ENCODE measurements at regions not wholly inside any gene's neighbourhood (a gene's known extent, or its start where the extent isn't known, plus 50 kb on each side); places are given as distances from the start of the nearest gene placed in this dataset.

DNA sequence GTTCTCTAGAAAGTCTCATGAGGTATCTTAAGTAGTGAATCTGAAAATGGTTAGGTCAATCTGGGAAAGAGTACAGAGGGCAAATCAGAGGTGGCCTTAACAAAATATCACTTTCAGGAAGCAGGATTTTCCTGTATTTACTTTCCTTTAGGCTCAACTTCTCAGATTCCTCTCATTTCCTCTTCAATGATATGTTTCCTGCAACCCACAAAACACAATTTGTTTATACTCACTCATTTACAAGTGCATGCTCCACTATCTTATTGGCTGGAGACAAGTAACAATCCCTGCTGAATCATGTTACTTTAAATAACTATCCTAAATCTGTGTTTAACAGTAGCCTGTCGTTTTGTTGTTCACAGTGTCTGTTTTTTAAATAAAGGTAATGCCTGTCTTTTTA, 228.1 kb downstream of the DSC3 start:
- TF ChIP-seq, protein P1, sequence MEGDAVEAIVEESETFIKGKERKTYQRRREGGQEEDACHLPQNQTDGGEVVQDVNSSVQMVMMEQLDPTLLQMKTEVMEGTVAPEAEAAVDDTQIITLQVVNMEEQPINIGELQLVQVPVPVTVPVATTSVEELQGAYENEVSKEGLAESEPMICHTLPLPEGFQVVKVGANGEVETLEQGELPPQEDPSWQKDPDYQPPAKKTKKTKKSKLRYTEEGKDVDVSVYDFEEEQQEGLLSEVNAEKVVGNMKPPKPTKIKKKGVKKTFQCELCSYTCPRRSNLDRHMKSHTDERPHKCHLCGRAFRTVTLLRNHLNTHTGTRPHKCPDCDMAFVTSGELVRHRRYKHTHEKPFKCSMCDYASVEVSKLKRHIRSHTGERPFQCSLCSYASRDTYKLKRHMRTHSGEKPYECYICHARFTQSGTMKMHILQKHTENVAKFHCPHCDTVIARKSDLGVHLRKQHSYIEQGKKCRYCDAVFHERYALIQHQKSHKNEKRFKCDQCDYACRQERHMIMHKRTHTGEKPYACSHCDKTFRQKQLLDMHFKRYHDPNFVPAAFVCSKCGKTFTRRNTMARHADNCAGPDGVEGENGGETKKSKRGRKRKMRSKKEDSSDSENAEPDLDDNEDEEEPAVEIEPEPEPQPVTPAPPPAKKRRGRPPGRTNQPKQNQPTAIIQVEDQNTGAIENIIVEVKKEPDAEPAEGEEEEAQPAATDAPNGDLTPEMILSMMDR (IDR thresholded peaks at IDR 0.05) = no peak
- TF ChIP-seq POLR2AphosphoS5 (IDR thresholded peaks at IDR 0.05; ENCODE audit: low read depth, low read length) = no peak
- TF ChIP-seq, protein P2, sequence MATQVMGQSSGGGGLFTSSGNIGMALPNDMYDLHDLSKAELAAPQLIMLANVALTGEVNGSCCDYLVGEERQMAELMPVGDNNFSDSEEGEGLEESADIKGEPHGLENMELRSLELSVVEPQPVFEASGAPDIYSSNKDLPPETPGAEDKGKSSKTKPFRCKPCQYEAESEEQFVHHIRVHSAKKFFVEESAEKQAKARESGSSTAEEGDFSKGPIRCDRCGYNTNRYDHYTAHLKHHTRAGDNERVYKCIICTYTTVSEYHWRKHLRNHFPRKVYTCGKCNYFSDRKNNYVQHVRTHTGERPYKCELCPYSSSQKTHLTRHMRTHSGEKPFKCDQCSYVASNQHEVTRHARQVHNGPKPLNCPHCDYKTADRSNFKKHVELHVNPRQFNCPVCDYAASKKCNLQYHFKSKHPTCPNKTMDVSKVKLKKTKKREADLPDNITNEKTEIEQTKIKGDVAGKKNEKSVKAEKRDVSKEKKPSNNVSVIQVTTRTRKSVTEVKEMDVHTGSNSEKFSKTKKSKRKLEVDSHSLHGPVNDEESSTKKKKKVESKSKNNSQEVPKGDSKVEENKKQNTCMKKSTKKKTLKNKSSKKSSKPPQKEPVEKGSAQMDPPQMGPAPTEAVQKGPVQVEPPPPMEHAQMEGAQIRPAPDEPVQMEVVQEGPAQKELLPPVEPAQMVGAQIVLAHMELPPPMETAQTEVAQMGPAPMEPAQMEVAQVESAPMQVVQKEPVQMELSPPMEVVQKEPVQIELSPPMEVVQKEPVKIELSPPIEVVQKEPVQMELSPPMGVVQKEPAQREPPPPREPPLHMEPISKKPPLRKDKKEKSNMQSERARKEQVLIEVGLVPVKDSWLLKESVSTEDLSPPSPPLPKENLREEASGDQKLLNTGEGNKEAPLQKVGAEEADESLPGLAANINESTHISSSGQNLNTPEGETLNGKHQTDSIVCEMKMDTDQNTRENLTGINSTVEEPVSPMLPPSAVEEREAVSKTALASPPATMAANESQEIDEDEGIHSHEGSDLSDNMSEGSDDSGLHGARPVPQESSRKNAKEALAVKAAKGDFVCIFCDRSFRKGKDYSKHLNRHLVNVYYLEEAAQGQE (IDR thresholded peaks at IDR 0.05; ENCODE audit: insufficient read depth in 1 of 2, low read depth in 2 of 2, low read length in 1 of 2) = no peak
- no peak for TF ChIP-seq SIN3A (IDR thresholded peaks at IDR 0.05; ENCODE audit: borderline replicate concordance, insufficient read depth, low read depth, low read length)

All from Panc1 (cell line).